ENCODE measurements at regions not wholly inside any gene's neighbourhood (a gene's known extent, or its start where the extent isn't known, plus 50 kb on each side); places are given as distances from the start of the nearest gene placed in this dataset.
"Not testable (repeated sequence)": the region's sequence is repeated elsewhere in the genome, so short reads cannot be mapped to it uniquely, and the experiment has no call there.

GRCh38 chr2:150091846-150092245 lies 395.6 kb downstream of the RND3 start:
- DNase-seq = no peak

DNA sequence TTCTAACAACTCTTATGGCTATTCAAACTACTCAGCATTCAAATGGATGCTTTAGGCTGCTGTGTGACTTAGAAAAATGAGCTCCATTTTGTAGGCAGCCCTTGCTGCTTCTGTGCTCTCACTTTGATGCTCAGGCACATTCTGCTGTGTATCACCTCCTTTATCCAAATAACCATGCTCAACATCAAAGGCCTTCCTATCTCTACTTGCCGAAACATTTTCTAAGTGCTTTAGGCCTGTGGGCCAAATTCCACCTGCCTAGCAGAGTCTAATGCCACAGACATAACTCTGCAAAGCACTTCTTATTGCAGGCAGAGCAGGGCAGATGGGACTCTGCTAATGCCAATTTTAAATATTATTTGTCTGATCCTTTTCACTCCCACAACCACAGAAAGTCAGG lies 397.4 kb downstream of the RND3 start:
- DNase-seq = no peak

- no peak for DNase-seq
Observed at GRCh38 chr2:150088538-150088937, 398.9 kb downstream of the RND3 start.

- DNase-seq = no peak
Observed at GRCh38 chr2:150085478-150085877, 402.0 kb downstream of the RND3 start.

GRCh38 chr2:150081775-150082481 lies 405.5 kb downstream of the RND3 start:
- no peak for DNase-seq

DNA sequence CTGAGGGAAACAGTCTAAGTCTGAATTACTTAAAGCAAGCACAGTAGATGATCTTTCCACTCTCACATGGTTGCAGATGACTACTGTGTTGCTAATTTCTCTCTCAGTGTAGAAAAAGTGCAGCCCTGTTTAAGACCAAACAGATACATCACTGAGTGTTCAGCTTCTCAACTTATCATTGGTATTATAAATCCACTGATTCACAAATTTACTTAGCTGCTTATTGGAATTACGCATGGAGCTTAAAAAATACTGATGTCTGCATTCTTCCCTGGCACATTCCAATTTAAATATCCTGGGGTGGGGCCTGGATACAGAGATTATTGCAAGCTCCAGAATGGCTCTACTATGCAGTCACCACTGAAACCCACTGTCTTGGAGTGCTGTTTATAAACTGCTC lies 411.2 kb downstream of the RND3 start:
- no peak for DNase-seq

- DNase-seq = no peak
Observed at GRCh38 chr2:150075831-150076230, 411.6 kb downstream of the RND3 start.

DNA sequence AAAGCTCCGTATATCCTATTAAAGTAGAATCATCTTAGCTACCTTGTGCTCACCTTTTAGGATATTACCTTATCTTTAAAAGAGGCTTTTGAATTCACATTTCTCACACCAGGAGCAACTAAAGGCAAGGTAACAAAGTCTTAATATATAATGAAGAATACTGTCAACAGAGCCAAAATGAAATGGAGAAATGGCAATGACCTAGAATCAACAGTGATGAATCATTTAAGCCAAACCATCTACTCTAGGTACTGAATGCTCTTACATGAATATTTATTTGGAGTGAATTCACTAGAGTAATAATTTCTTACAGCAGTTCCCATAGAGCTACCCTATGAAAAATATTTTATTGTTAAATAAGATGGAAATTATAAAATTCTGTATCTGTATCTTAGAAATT lies 421.0 kb downstream of the RND3 start:
- DNase-seq = no peak

DNA sequence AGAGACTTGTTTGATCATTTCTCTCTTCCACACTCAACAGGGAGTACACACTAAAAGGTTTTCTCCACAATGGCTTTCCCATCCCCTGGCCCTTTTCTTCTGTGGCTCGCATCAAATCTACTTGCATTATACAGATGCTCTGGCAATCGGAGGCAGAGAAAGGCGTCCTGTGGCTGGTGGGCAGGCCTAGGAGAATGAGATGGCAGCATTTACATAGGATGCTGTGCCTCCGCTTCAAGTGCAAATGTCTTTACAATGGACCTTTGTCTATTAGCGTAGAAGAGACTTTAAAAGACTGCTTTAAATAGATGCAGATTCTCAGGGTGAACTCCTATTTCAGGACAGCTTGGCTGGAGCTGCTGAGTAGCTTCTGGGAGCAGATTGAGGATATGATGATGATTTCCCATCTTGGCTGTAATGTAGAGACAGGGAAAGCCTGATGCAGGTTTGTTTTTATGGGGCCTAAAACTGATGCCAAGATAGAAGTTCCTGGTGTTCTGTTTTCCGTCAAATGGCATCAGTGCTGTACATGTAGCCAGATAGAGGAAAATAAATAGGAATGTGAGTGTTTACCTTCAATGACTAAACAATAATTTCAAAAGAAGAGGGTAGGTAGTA lies 423.4 kb downstream of the RND3 start:
- DNase-seq = no peak

DNA sequence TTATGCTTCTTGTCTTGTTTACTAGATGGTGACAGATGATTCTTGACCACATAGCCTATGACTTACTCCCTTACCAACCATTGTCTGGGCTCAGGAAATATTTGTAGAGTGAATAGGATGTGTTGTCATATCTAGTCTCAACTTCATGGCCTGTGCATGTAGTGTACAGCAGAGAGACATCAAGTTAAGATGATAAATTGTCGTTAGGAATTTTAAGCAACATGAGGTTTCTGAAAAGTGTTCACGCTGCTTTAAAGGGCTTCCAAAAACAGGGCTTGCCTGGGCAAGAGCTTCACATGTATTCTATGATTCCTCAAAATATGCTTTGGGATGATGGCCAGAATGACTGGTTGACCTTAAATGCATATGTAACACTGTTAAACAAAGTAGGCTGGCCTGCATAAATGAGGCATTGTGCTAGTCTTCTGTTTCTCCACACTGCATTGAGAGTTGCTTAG lies 424.0 kb downstream of the RND3 start:
- no peak for DNase-seq

GRCh38 chr2:150062416-150062815 lies 425.1 kb downstream of the RND3 start:
- DNase-seq = no peak

DNA sequence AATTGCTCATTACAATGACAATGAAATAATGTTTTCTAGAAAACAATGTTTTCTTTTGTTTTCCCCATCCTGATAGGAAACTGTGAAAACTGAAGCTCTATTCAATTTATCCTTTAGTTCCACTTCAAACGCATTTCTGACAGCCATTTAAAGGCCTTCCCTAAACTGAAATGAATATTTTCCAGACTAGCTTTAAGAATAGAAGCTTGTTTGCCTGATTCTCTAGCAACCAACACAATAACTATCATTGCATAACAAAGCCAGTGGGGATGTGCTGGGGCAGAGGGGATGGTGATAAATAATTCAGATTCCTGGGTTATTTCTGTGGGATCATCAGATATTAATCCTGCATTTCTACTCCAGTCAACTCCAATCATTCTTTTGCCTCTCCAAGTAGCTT lies 427.1 kb downstream of the RND3 start:
- no peak for DNase-seq

DNA sequence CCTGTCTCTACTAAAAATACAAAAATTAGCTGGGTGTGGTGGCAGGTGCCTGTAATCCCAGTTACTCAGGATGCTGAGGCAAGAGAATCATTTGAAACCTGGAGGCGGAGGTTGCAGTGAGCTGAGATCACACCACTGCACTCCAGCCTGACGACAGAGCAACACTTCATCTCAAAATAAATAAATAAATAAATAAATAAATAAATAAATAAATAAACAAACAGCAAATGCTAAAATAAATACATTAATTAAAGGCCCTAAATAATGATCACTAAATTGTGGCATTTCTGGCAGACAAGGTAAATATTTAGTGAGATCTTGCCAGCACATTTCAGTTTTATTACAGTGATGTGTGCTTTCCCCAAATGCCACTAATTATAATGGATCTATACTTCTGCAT lies 427.8 kb downstream of the RND3 start:
- DNase-seq = not testable (repeated sequence)

DNA sequence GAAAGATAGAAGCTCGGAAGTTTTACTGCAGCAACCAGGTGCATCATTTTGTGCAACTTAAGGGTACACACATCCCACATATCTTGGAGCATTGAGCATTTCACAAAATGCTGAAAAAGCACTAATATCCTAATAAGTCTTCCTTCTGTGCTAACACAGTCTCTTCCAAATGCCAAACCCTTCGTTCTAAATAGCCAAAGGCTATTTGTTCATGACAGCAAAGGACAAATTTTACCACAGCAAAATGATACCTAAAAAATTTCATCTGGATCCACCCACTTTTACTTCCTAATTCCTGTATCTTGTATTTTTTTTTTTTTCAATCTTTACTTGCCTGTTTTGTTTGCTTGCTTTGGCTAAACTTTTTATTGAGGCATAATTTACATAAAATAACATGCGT lies 435.0 kb downstream of the RND3 start:
- no peak for DNase-seq

DNA sequence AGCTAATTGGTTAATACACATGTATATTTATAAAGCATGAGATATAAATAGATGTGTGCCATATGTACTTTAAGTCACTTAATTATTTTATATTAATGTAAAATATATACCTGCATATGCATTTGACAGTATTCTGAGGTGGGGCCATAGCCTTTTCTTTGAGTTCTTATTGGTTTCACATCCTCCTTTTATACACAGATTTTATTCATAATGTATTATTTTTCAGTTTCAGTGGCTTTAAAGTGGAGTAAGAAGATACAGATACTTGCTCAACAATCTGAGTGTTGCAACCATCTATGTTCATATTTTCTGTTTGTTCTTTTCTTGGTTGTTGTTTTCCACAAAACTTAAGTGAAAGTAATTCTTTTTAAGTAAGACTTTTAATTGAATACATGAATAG lies 436.5 kb downstream of the RND3 start:
- DNase-seq = no peak

GRCh38 chr2:150050036-150050435 lies 437.4 kb downstream of the RND3 start:
- no peak for DNase-seq

DNA sequence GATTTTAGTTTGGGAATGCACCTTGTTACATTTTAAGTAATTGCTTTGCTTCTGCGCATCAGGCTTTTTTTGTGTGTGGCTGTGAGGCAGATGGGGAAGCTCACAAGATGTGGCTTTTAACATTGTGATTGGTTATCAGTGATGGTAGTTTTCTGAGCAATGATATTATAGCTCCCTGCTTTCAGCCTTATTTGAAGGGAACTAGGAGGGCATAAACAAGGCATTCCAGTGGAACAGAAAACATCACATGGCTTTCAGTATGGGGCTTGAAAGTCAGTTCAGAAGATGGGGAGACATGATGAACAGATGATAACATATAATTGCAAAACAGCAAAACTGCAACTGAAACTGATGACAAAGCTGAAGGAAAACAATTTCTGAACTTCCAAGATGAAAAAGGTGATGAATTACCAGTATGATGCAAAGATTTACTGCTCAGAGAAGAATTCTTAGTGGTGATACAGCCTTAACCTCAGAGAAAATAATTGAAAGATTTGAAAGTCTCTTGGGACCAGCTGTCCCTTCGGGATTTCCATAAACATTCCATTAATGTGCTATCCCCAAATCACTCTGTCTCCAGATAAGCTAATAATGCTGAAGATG lies 439.7 kb downstream of the RND3 start:
- DNase-seq = no peak

- no peak for DNase-seq
Observed at GRCh38 chr2:150046810-150047209, 440.7 kb downstream of the RND3 start.

DNA sequence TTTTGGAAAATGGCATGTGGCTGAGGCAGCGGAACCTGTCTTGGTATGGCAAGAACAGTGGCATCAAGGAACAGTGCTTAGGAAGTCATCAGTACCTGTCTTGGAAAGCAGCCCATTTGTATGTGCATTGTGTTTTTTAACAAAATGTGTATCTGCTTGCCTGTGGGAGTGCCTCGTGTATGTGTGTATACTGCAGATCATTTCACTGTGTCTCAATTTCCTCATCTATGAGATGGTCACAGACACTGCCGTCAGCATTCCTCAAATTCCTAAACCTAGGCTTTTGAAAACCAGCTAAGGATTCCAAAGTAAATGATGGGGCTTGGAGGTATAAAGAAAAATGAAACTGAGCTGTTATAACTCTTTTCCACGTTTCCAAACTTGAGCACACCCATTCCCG lies 441.3 kb downstream of the RND3 start:
- DNase-seq = no peak

DNA sequence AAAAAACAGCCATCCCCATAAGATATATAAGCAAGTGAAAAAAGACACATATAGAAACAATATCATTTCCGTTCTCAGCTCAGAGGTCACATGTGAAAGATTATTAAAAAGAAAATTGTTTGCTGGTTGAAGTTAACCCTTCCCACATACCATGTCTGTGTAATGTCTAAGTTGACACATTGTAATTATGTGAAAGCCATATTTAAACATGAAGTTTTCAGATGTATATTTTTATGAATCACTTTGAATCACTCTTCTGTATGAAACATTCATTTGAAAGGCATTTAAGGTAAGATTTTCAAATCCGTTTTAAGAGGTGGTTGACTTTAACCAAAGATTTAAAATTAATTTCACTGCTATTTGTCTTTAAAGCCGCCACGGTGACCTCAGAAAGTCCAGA lies 441.9 kb downstream of the RND3 start:
- no peak for DNase-seq

GRCh38 chr2:150043172-150043500 lies 444.3 kb downstream of the RND3 start:
- no peak for DNase-seq

DNA sequence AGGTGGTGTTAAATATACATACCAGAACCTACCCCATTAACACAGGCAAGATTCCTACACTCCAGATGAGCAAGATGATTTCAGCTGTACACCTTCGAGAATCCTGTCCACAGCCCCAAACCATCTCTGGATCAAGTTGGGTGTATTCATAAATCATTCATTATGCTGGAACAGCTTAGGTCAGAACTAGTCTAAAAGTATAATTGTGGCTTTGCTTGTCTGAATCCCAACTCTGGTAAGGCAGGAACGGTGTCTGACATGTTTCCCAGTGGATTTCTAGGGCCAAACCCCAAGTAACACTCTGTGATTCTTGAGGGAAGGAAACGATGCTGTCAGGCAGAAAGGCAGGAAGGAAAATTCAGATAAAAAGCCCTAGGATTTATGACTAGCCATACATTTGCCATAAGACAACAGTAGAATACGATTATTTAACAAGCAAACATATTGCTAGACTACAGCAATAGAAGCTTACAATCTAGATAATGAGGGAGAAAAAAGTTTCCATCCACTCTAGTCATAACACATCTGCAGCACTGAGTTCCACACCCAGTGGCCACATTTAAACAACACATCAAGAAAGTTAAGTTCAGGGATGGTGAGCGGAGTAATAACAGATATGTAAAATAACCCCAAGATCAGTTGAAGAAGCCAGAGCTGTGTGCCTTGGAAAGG lies 444.8 kb downstream of the RND3 start:
- DNase-seq = no peak

GRCh38 chr2:150041722-150042425 lies 445.6 kb downstream of the RND3 start:
- DNase-seq = no peak
